ENCODE measurements at regions not wholly inside any gene's neighbourhood (a gene's known extent, or its start where the extent isn't known, plus 50 kb on each side); places are given as distances from the start of the nearest gene placed in this dataset.

DNA sequence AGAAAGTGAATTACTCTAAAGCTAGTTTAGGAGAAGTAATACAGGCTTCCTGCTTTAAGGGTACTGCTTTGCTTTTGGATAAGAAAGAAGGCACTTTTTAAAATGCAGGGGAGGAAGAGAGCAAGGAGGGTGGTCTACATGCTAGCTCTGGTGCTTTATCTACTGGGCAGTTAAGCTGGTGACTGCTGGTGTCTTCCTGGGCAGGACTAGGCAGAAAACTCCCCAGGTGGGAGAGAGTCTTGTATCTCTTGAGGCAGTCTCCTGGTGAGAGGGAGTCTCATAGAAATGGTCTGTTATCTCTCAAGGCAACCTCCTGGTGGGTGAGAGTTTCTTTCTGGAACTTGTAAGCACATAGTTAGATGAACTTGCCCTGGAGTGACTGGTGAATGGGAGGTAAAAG lies 953.9 kb upstream of the GOT2 start:
- H3K9me3 ChIP-seq (ENCODE audit: insufficient read depth, low read depth), result no peaks in the 10 kb centered on the region
- H3K9me2 ChIP-seq (ENCODE audit: insufficient read depth), result no peaks in the 10 kb centered on the region
- no peaks in the 10 kb centered on the region for H3F3A ChIP-seq (ENCODE audit: insufficient read depth, low read depth)
- ChIA-PET POLR2A (ENCODE audit: unreplicated experiment) (no interaction called here), CTCF (no interaction called here)
- DNase-seq, result no peak
- no peaks in the 10 kb centered on the region for H3K4me1 ChIP-seq (replicated peaks; ENCODE audit: insufficient read depth)
- no peaks in the 10 kb centered on the region for H3K79me2 ChIP-seq (ENCODE audit: low read depth)
- H2AFZ ChIP-seq, result no peak overlapping the region
- intact Hi-C loops (cut with micrococcal nuclease; ENCODE audit: unreplicated experiment), result no loop called here
- BruUV-seq (replicated peaks), result no TSS peak
- no peaks in the 10 kb centered on the region for H3K36me3 ChIP-seq (ENCODE audit: low read depth)
- no peaks in the 10 kb centered on the region for H3K27me3 ChIP-seq (ENCODE audit: insufficient read depth, low read depth)
- no peaks in the 10 kb centered on the region for H4K20me1 ChIP-seq (ENCODE audit: insufficient read depth)
- TF ChIP-seq, protein P1, sequence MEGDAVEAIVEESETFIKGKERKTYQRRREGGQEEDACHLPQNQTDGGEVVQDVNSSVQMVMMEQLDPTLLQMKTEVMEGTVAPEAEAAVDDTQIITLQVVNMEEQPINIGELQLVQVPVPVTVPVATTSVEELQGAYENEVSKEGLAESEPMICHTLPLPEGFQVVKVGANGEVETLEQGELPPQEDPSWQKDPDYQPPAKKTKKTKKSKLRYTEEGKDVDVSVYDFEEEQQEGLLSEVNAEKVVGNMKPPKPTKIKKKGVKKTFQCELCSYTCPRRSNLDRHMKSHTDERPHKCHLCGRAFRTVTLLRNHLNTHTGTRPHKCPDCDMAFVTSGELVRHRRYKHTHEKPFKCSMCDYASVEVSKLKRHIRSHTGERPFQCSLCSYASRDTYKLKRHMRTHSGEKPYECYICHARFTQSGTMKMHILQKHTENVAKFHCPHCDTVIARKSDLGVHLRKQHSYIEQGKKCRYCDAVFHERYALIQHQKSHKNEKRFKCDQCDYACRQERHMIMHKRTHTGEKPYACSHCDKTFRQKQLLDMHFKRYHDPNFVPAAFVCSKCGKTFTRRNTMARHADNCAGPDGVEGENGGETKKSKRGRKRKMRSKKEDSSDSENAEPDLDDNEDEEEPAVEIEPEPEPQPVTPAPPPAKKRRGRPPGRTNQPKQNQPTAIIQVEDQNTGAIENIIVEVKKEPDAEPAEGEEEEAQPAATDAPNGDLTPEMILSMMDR (conservative IDR thresholded peaks at IDR 0.05), result no peak
- TF ChIP-seq EZH2 (IDR thresholded peaks at IDR 0.05; ENCODE audit: low read depth), result no peak
- no peak overlapping the region for H3K27ac ChIP-seq
- H3K4me2 ChIP-seq, result no peak overlapping the region
- no peak overlapping the region for H3K4me3 ChIP-seq

DNA sequence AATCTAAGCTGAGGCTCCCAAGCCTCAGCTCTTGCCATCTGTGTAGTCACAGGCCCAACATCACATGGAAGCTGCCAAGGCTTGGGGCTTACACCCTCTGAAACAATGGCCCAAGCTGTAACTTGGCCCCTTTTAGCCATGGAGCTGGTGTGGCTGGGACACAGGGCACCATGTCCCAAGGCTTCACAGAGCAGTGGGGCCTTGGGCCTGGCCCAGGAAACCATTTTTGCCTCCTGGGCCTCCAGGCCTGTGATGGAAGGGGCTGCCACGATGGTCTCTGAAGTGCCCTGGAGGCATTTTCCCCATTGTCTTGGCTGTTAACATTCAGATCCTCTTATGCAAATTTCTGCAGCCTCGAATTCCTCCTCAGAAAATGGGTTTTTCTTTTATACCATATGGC lies 952.3 kb upstream of the GOT2 start:
- Histone ChIP-seq H3K4me3 (no peak overlapping the region), H3K4me1 (replicated peaks; ENCODE audit: insufficient read depth) (no peaks in the 10 kb centered on the region), H3K27me3 (ENCODE audit: insufficient read depth, low read depth) (no peaks in the 10 kb centered on the region), H3K9me3 (ENCODE audit: insufficient read depth, low read depth) (no peaks in the 10 kb centered on the region), H3K27ac (no peak overlapping the region), H2AFZ (no peak overlapping the region), H3F3A (ENCODE audit: insufficient read depth, low read depth) (no peaks in the 10 kb centered on the region), H4K20me1 (ENCODE audit: insufficient read depth) (no peaks in the 10 kb centered on the region), H3K79me2 (ENCODE audit: low read depth) (no peaks in the 10 kb centered on the region), H3K36me3 (ENCODE audit: low read depth) (no peaks in the 10 kb centered on the region), H3K9me2 (ENCODE audit: insufficient read depth) (no peaks in the 10 kb centered on the region), H3K4me2 (no peak overlapping the region)
- no peak for TF ChIP-seq EZH2 (IDR thresholded peaks at IDR 0.05; ENCODE audit: low read depth)
- TF ChIP-seq, protein P1 (conservative IDR thresholded peaks at IDR 0.05), result no peak
- intact Hi-C loops (cut with micrococcal nuclease; ENCODE audit: unreplicated experiment), result no loop called here
- CTCF ChIA-PET, result no interaction called here
- no TSS peak for BruUV-seq (replicated peaks)
- POLR2A ChIA-PET (ENCODE audit: unreplicated experiment), result no interaction called here
- no peak for DNase-seq

DNA sequence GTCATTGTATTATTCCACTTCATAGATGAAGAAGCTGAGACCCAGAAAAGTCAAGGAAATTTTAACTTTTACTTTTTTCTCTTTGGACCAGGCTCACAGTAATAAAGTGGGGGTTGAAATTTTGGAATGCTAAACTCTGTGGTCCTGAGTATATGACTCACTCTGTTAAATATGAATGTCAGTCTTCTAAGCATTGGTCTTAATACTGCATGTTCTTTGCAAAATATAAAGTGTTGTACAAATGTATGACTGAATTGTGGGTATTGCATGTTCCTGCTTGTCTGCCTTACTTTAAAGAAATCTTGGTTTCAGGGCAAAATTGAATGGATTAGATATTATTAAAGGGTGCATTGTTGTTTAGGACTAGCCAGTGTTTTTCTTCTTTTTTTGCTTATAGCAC lies 950.8 kb upstream of the GOT2 start:
- no peaks in the 10 kb centered on the region for H4K20me1 ChIP-seq (ENCODE audit: insufficient read depth)
- H3K36me3 ChIP-seq (ENCODE audit: low read depth), result no peaks in the 10 kb centered on the region
- no peaks in the 10 kb centered on the region for H3K9me2 ChIP-seq (ENCODE audit: insufficient read depth)
- DNase-seq, result no peak
- no peaks in the 10 kb centered on the region for H3F3A ChIP-seq (ENCODE audit: insufficient read depth, low read depth)
- intact Hi-C loops (cut with micrococcal nuclease; ENCODE audit: unreplicated experiment), result no loop called here
- H2AFZ ChIP-seq, result no peak overlapping the region
- H3K27me3 ChIP-seq (ENCODE audit: insufficient read depth, low read depth), result no peaks in the 10 kb centered on the region
- ChIA-PET POLR2A (ENCODE audit: unreplicated experiment) (no interaction called here), CTCF (no interaction called here)
- no peak for TF ChIP-seq EZH2 (IDR thresholded peaks at IDR 0.05; ENCODE audit: low read depth)
- TF ChIP-seq, protein P1 (conservative IDR thresholded peaks at IDR 0.05), result no peak
- H3K4me1 ChIP-seq (replicated peaks; ENCODE audit: insufficient read depth), result no peaks in the 10 kb centered on the region
- H3K4me3 ChIP-seq, result no peak overlapping the region
- H3K79me2 ChIP-seq (ENCODE audit: low read depth), result no peaks in the 10 kb centered on the region
- H3K4me2 ChIP-seq, result no peak overlapping the region
- no peaks in the 10 kb centered on the region for H3K9me3 ChIP-seq (ENCODE audit: insufficient read depth, low read depth)
- no TSS peak for BruUV-seq (replicated peaks)
- H3K27ac ChIP-seq, result no peak overlapping the region

Data from PC-9 (cell line).